Activated T-cell treated with anti-CD3 and anti-CD28 coated beads for 1 hour (primary cell): ENCODE measurements at regions not wholly inside any gene's neighbourhood (a gene's known extent, or its start where the extent isn't known, plus 50 kb on each side); places are given as distances from the start of the nearest gene placed in this dataset.
"Not testable (repeated sequence)": the region's sequence is repeated elsewhere in the genome, so short reads cannot be mapped to it uniquely, and the experiment has no call there.

Experiments
- DNase-seq: peaks from one replicate; pipeline ENCODE4 v3.0.0-alpha.2; 2020; ENCODE audit warnings: low read depth

GRCh38 chr3:101950510-101950909, 101.2 kb downstream of the NFKBIZ start:
- no peak for DNase-seq

- no peak for DNase-seq
Observed at GRCh38 chr3:101950985-101951733, 101.8 kb downstream of the NFKBIZ start.

- no peak for DNase-seq
Observed at GRCh38 chr3:101954361-101954760, 105.0 kb downstream of the NFKBIZ start.

GRCh38 chr3:101954936-101955335, 105.6 kb downstream of the NFKBIZ start:
- DNase-seq = no peak

GRCh38 chr3:101962055-101962454, 112.7 kb downstream of the NFKBIZ start:
- no peak for DNase-seq

GRCh38 chr3:101963902-101964362, 114.6 kb downstream of the NFKBIZ start:
- no peak for DNase-seq

GRCh38 chr3:101964861-101965260, 115.5 kb downstream of the NFKBIZ start:
- no peak for DNase-seq

- no peak for DNase-seq
Observed at GRCh38 chr3:101966226-101966625, 116.9 kb downstream of the NFKBIZ start.

GRCh38 chr3:101970212-101970611, 120.9 kb downstream of the NFKBIZ start:
- no peak for DNase-seq

GRCh38 chr3:101970905-101971304, 121.6 kb downstream of the NFKBIZ start:
- no peak for DNase-seq

- no peak for DNase-seq
Observed at GRCh38 chr3:101972430-101973162, 123.3 kb downstream of the NFKBIZ start.

GRCh38 chr3:101973163-101973505, 123.8 kb downstream of the NFKBIZ start:
- no peak for DNase-seq

- not testable (repeated sequence) for DNase-seq
Observed at GRCh38 chr3:101975415-101975814, 126.1 kb downstream of the NFKBIZ start.

- DNase-seq = no peak
Observed at GRCh38 chr3:101976473-101976872, 127.2 kb downstream of the NFKBIZ start.

GRCh38 chr3:101978348-101978747, 129.0 kb downstream of the NFKBIZ start:
- DNase-seq = no peak

GRCh38 chr3:101979033-101979432, 129.7 kb downstream of the NFKBIZ start:
- DNase-seq = no peak

GRCh38 chr3:101984356-101984755, 135.0 kb downstream of the NFKBIZ start:
- no peak for DNase-seq

- no peak for DNase-seq
Observed at GRCh38 chr3:101988596-101988995, 139.3 kb downstream of the NFKBIZ start.

- no peak for DNase-seq
Observed at GRCh38 chr3:101989578-101990200, 140.4 kb downstream of the NFKBIZ start.

- no peak for DNase-seq
Observed at GRCh38 chr3:101992863-101993262, 143.5 kb downstream of the NFKBIZ start.

- no peak for DNase-seq
Observed at GRCh38 chr3:101994386-101994785, 145.1 kb downstream of the NFKBIZ start.

- no peak for DNase-seq
Observed at GRCh38 chr3:101995371-101996046, 146.2 kb downstream of the NFKBIZ start.
